ENCODE measurements at regions not wholly inside any gene's neighbourhood (a gene's known extent, or its start where the extent isn't known, plus 50 kb on each side); places are given as distances from the start of the nearest gene placed in this dataset.
A peak's percentile ranks its signal among the peaks of the same experiment; 100 is the strongest.

DNA sequence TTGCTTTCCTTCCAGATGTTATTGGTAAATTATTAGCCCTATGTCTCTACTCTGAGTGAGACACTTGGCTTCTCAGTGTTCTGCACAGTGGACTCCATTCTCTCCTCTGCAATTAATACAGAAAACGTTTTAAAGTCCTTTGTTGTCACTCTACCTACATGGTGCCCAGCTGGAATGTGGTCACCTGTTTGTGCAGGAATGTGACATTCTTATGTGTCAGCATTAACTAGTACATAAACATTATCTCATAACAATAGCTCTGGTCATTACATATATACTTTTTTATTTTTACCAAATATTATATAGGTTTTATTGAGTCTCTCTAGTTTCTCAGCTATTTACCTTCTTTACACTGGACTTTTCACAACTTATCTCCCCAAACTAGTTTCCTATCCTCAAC lies 147.0 kb upstream of the KCNMB2 start:
- no peak for TF ChIP-seq CTCF (IDR thresholded peaks at IDR 0.05; ENCODE audit: unreplicated experiment in 3 of 3)
- Mint-ChIP-seq H3K36me3 (ENCODE audit: low read depth) (no peaks in the 10 kb centered on the region), H3K4me3 (no peak overlapping the region), H3K4me1 (peaks cover 39% of the 10 kb centered on the region), H3K27me3 (ENCODE audit: low read depth) (no peaks in the 10 kb centered on the region), H3K9me3 (no peaks in the 10 kb centered on the region), H3K27ac (peak overlapping the region; percentile 8 to 58 (median 38))

DNA sequence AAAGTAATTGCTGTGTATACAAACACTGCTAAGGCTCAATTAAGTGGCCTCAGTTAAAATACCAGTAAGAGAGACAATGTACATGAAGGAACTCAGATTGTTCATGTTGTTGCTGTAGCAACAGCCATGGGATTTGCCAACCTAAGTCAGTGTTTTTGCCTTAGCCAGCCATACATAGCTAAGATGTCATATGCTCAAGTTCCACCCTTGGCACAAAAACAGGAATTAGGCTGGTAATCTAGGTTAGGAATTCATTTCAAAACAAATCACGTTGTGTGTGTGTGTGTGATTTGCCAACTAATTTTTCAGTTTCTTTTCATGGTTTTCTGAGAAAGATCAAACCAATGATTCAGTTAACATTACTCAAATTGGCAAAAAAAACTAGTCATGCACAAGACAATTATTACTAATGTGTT lies 143.7 kb upstream of the KCNMB2 start:
- Mint-ChIP-seq H3K27ac (no peak overlapping the region), H3K9me3 (no peaks in the 10 kb centered on the region), H3K36me3 (ENCODE audit: low read depth) (no peaks in the 10 kb centered on the region), H3K4me3 (no peak overlapping the region), H3K4me1 (peaks cover 12% of the 10 kb centered on the region), H3K27me3 (ENCODE audit: low read depth) (no peaks in the 10 kb centered on the region)
- TF ChIP-seq CTCF (IDR thresholded peaks at IDR 0.05; ENCODE audit: unreplicated experiment in 3 of 3), result no peak

- Mint-ChIP-seq H3K27ac (peak overlapping the region in 2 of 3 experiments; percentile 46 to 52), H3K27me3 (ENCODE audit: low read depth) (no peaks in the 10 kb centered on the region), H3K9me3 (no peaks in the 10 kb centered on the region), H3K36me3 (ENCODE audit: low read depth) (no peaks in the 10 kb centered on the region), H3K4me1 (peaks cover 12% of the 10 kb centered on the region), H3K4me3 (no peak overlapping the region)
- no peak for TF ChIP-seq CTCF (IDR thresholded peaks at IDR 0.05; ENCODE audit: unreplicated experiment in 3 of 3)
Observed at GRCh38 chr3:178393146-178393545, 143.1 kb upstream of the KCNMB2 start.

DNA sequence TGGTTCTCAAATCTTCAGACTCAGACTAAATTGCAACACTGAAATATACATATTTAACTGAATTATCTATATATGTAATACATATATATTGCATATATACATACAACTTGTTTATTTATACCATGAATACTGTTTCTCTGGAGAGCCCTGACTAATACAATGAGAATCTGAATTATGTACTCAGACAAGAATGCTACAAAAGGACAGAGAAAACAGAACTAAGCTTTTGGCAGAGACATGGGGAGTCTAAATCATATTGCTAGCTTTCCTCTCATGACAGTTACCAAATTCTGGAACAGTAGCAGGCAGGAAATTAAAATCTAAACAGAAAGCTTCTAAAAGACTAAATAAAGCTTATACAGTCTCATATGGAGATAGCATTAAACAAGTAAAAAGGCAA lies 142.4 kb upstream of the KCNMB2 start:
- Mint-ChIP-seq H3K9me3 (no peaks in the 10 kb centered on the region), H3K4me3 (no peak overlapping the region), H3K27ac (peak overlapping the region in 1 of 3 experiments; percentile 46), H3K27me3 (ENCODE audit: low read depth) (no peaks in the 10 kb centered on the region), H3K4me1 (peaks cover 12% of the 10 kb centered on the region), H3K36me3 (ENCODE audit: low read depth) (no peaks in the 10 kb centered on the region)
- TF ChIP-seq CTCF (IDR thresholded peaks at IDR 0.05; ENCODE audit: unreplicated experiment in 3 of 3), result no peak

- Mint-ChIP-seq H3K27me3 (ENCODE audit: low read depth) (no peaks in the 10 kb centered on the region), H3K9me3 (peaks cover 11% of the 10 kb centered on the region), H3K27ac (no peak overlapping the region), H3K4me3 (no peak overlapping the region), H3K4me1 (peaks cover 12% of the 10 kb centered on the region), H3K36me3 (ENCODE audit: low read depth) (no peaks in the 10 kb centered on the region)
- no peak for TF ChIP-seq CTCF (IDR thresholded peaks at IDR 0.05; ENCODE audit: unreplicated experiment in 3 of 3)
Observed at GRCh38 chr3:178396318-178396717, 139.9 kb upstream of the KCNMB2 start.

- peaks cover 11% of the 10 kb centered on the region for H3K9me3 Mint-ChIP-seq
- peaks cover 15% of the 10 kb centered on the region for H3K4me1 Mint-ChIP-seq
- H3K27me3 Mint-ChIP-seq (ENCODE audit: low read depth), result no peaks in the 10 kb centered on the region
- no peaks in the 10 kb centered on the region for H3K36me3 Mint-ChIP-seq (ENCODE audit: low read depth)
- TF ChIP-seq CTCF (IDR thresholded peaks at IDR 0.05; ENCODE audit: unreplicated experiment in 3 of 3), result no peak
- no peak overlapping the region for H3K27ac Mint-ChIP-seq
- no peak overlapping the region for H3K4me3 Mint-ChIP-seq
Observed at GRCh38 chr3:178397202-178397601, 139.0 kb upstream of the KCNMB2 start.

Data from nephron (organoid).